DOHH2 (cell line): ENCODE measurements at regions not wholly inside any gene's neighbourhood (a gene's known extent, or its start where the extent isn't known, plus 50 kb on each side); places are given as distances from the start of the nearest gene placed in this dataset.

Experiments
- EZH2phosphoT487 ChIP-seq: fragments of 200-600 bp; sonication (generic); IDR thresholded peaks from 2 replicates; pipeline ENCODE4 v1.6.1; 2017; ENCODE audit warnings: borderline replicate concordance, mild to moderate bottlenecking, antibody characterized with exemption, low read length, moderate library complexity, mixed read lengths
- TF ChIP-seq, protein P1 (sequence below): fragments of 200-600 bp; sonication (generic); IDR thresholded peaks from one replicate; pipeline ENCODE4 v1.5.1; 2014; ENCODE audit warnings: antibody characterized with exemption, mild to moderate bottlenecking, low read depth, low read length; ENCODE audit not compliant: poor library complexity, severe bottlenecking

DNA sequence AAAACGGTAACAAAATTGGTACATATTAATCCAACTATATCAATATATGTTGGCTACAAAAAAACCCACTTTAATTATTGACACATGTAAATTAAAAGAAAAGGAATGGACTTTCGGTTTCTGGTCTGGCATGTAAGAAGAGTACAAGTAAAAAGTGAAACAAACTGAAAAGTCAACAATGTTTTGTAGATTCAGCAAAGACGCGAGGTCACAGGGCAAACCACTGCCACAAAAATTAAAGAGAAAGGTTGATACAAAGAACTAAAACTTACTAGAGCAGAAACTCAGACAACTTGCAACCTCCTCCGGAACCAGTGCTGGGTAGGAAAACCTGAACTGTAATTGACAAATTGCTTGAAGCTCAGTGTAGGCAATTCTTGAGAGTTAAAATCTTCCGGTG, 110.6 kb upstream of the ARPP21 start:
- TF ChIP-seq, protein P1, sequence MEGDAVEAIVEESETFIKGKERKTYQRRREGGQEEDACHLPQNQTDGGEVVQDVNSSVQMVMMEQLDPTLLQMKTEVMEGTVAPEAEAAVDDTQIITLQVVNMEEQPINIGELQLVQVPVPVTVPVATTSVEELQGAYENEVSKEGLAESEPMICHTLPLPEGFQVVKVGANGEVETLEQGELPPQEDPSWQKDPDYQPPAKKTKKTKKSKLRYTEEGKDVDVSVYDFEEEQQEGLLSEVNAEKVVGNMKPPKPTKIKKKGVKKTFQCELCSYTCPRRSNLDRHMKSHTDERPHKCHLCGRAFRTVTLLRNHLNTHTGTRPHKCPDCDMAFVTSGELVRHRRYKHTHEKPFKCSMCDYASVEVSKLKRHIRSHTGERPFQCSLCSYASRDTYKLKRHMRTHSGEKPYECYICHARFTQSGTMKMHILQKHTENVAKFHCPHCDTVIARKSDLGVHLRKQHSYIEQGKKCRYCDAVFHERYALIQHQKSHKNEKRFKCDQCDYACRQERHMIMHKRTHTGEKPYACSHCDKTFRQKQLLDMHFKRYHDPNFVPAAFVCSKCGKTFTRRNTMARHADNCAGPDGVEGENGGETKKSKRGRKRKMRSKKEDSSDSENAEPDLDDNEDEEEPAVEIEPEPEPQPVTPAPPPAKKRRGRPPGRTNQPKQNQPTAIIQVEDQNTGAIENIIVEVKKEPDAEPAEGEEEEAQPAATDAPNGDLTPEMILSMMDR: no peak
- TF ChIP-seq EZH2phosphoT487: no peak
